SK-N-SH (cell line): ENCODE measurements at regions not wholly inside any gene's neighbourhood (a gene's known extent, or its start where the extent isn't known, plus 50 kb on each side); places are given as distances from the start of the nearest gene placed in this dataset.

Source experiments
- CTCF ChIA-PET: fragments of 300-600, 350-600 bp; formaldehyde crosslinking; extraction: SDS; loops from one replicate; lab custom pipeline; 2021; lab: Yijun Ruan, JAX
- POLR2A ChIA-PET: fragments of 350-600 bp; sonication (Branson Sonifier 250); formaldehyde crosslinking; extraction: SDS; loops from one replicate; lab custom pipeline; 2020; ENCODE audit warnings: antibody characterized with exemption, inconsistent platforms; lab: Yijun Ruan, JAX
- DNase-seq: peaks from one replicate; pipeline ENCODE4 v3.0.0; 2012
- H2AFZ ChIP-seq: fragments of 200-600 bp; sonication (generic); 2 replicates; pipeline ENCODE4 v1.8.1; 2016; ENCODE audit warnings: antibody characterized with exemption, mild to moderate bottlenecking, low read depth
- H3F3A ChIP-seq: fragments of 200-600 bp; sonication (generic); replicated peaks from 2 replicates; pipeline ENCODE3; 2016; ENCODE audit warnings: antibody characterized with exemption, mild to moderate bottlenecking; ENCODE audit not compliant: insufficient read depth
- H3K27ac ChIP-seq, 2 experiments: fragments of 200-500 bp in 1 of 2; fragments of 200-600 bp in 1 of 2; sonication (Bioruptor generic) in 1 of 2; sonication (generic), shearing (Covaris generic) in 1 of 2; 2 replicates each; pipeline versions ENCODE4 v1.5.1 to v1.6.1; 2014 to 2016; ENCODE audit warnings: low read depth in 2 of 2, inconsistent platforms in 1 of 2, low read length in 1 of 2, mild to moderate bottlenecking in 1 of 2, mixed read lengths in 1 of 2
- H3K27me3 ChIP-seq: fragments of 200-600 bp; sonication (generic), shearing (Covaris generic); 2 replicates; pipeline ENCODE4 v1.6.1; 2016; ENCODE audit warnings: mixed run types; ENCODE audit not compliant: insufficient read depth
- H3K36me3 ChIP-seq, 2 experiments: fragments of 200-500 bp in 1 of 2; fragments of 200-600 bp in 1 of 2; sonication (Bioruptor generic) in 1 of 2; sonication (generic) in 1 of 2; replicated peaks in 1 of 2; 2 replicates each; pipeline versions ENCODE3 to v1.5.1; 2014 to 2016; ENCODE audit warnings: low read length in 1 of 2, mild to moderate bottlenecking in 1 of 2; ENCODE audit not compliant: insufficient read depth in 2 of 2, control insufficient read depth in 1 of 2
- H3K4me1 ChIP-seq, 2 experiments: fragments of 200-500 bp in 1 of 2; fragments of 200-600 bp in 1 of 2; sonication (Bioruptor generic) in 1 of 2; sonication (generic), shearing (Covaris generic) in 1 of 2; 2 replicates each; pipeline versions ENCODE4 v1.5.1 to v1.6.1; 2014 to 2016; ENCODE audit warnings: low read depth in 1 of 2, low read length in 1 of 2, mixed run types in 1 of 2; ENCODE audit not compliant: insufficient read depth in 2 of 2, control insufficient read depth in 1 of 2
- H3K4me2 ChIP-seq: fragments of 200-600 bp; sonication (generic), shearing (Covaris generic); 2 replicates; pipeline ENCODE4 v1.6.1; 2017; ENCODE audit warnings: mixed run types
- H3K4me3 ChIP-seq, 2 experiments: fragments of 200-500 bp in 1 of 2; fragments of 200-600 bp in 1 of 2; sonication (Bioruptor generic) in 1 of 2; sonication (generic), shearing (Covaris generic) in 1 of 2; 2 replicates each; pipeline versions ENCODE4 v1.5.1 to v1.8.1; 2014 to 2016; ENCODE audit warnings: low read depth in 2 of 2, inconsistent platforms in 1 of 2, low read length in 1 of 2, mild to moderate bottlenecking in 1 of 2, mixed read lengths in 1 of 2, moderate library complexity in 1 of 2
- H3K79me2 ChIP-seq: fragments of 200-600 bp; sonication (generic); 2 replicates; pipeline ENCODE4 v1.8.1; 2017; ENCODE audit warnings: mild to moderate bottlenecking; ENCODE audit not compliant: insufficient read depth
- H3K9ac ChIP-seq: fragments of 200-600 bp; sonication (generic); 2 replicates; pipeline ENCODE4 v1.6.1; 2017; ENCODE audit warnings: mixed run types
- H3K9me2 ChIP-seq: fragments of 200-600 bp; sonication (generic); 2 replicates; pipeline ENCODE4 v1.6.1; 2017; ENCODE audit warnings: mixed run types
- H3K9me3 ChIP-seq: fragments of 200-600 bp; sonication (generic); 2 replicates; pipeline ENCODE4 v1.6.1; 2017; ENCODE audit warnings: mixed run types, mild to moderate bottlenecking, moderate library complexity
- H4K20me1 ChIP-seq: fragments of 200-600 bp; sonication (generic); 2 replicates; pipeline ENCODE4 v1.6.1; 2017; ENCODE audit warnings: mild to moderate bottlenecking, mixed run types; ENCODE audit not compliant: insufficient read depth
- CHD2 ChIP-seq: fragments of 150-350 bp; IDR thresholded peaks from 2 replicates; pipeline ENCODE4 v1.6.1; 2018; ENCODE audit warnings: low read length; ENCODE audit not compliant: partially characterized antibody
- ELF1 ChIP-seq: IDR thresholded peaks from 2 replicates; pipeline ENCODE4 v1.4.0; 2012
- EP300 ChIP-seq, 2 experiments: IDR thresholded peaks; 2 replicates each; pipeline versions ENCODE4 v1.4.0 to v1.6.1; 2012; ENCODE audit warnings: borderline replicate concordance in 1 of 2, low read depth in 1 of 2, low read length in 1 of 2
- EZH2phosphoT487 ChIP-seq: fragments of 200-600 bp; sonication (generic); IDR thresholded peaks from 2 replicates; pipeline ENCODE4 v1.6.1; 2017; ENCODE audit warnings: low read depth, mixed run types, mild to moderate bottlenecking, antibody characterized with exemption, moderate library complexity, borderline replicate concordance
- GABPA ChIP-seq: IDR thresholded peaks from 2 replicates; pipeline ENCODE4 v1.4.0; 2012; ENCODE audit warnings: low read depth, mild to moderate bottlenecking
- GATA2 ChIP-seq: sonication (generic); formaldehyde crosslinking; IDR thresholded peaks from 2 replicates; pipeline ENCODE4 v1.5.0; 2020; ENCODE audit warnings: mild to moderate bottlenecking, missing genetic modification reagents
- MAX ChIP-seq: IDR thresholded peaks from 2 replicates; pipeline ENCODE4 v1.4.0; 2012; ENCODE audit warnings: low read depth
- MEF2A ChIP-seq: IDR thresholded peaks from 2 replicates; pipeline ENCODE4 v1.4.0; 2012; ENCODE audit warnings: low read depth, borderline replicate concordance
- NRF1 ChIP-seq: IDR thresholded peaks from 2 replicates; pipeline ENCODE4 v1.6.1; 2012; ENCODE audit warnings: low read depth, mild to moderate bottlenecking, low read length
- RAD21 ChIP-seq: IDR thresholded peaks from 2 replicates; pipeline ENCODE4 v1.6.1; 2012; ENCODE audit warnings: mild to moderate bottlenecking, low read length
- REST ChIP-seq: IDR thresholded peaks from 2 replicates; pipeline ENCODE4 v1.6.1; 2012; ENCODE audit warnings: mild to moderate bottlenecking, low read depth, low read length, moderate library complexity
- SIN3A ChIP-seq: IDR thresholded peaks from 2 replicates; pipeline ENCODE4 v1.6.1; 2012; ENCODE audit warnings: low read depth, mild to moderate bottlenecking, low read length, moderate library complexity, borderline replicate concordance
- TAF1 ChIP-seq: IDR thresholded peaks from 2 replicates; pipeline ENCODE4 v1.6.1; 2012; ENCODE audit warnings: low read depth, mild to moderate bottlenecking, low read length, moderate library complexity, borderline replicate concordance
- TCF12 ChIP-seq: IDR thresholded peaks from 2 replicates; pipeline ENCODE4 v1.4.0; 2012
- TEAD4 ChIP-seq: IDR thresholded peaks from 2 replicates; pipeline ENCODE4 v1.4.0; 2012; ENCODE audit warnings: mild to moderate bottlenecking, borderline replicate concordance; ENCODE audit not compliant: insufficient read depth
- USF1 ChIP-seq: IDR thresholded peaks from 2 replicates; pipeline ENCODE4 v1.4.0; 2012; ENCODE audit warnings: low read depth, borderline replicate concordance
- USF2 ChIP-seq: fragments of 150-350 bp; IDR thresholded peaks from 2 replicates; pipeline ENCODE4 v1.6.1; 2017; ENCODE audit warnings: antibody characterized with exemption, low read length, low read depth, borderline replicate concordance
- ZBTB33 ChIP-seq: IDR thresholded peaks from 2 replicates; pipeline ENCODE4 v1.4.0; 2012; ENCODE audit warnings: low read depth, borderline replicate concordance
- WGBS: methylation state at CpG from one replicate; pipeline ENCODE4 v1.1.6; 2017; ENCODE audit warnings: low lambda C conversion rate; 5-methylcytosine and 5-hydroxymethylcytosine counted together

- no peaks in the 10 kb centered on the region for H3K36me3 ChIP-seq
- no peak overlapping the region for H3K27ac ChIP-seq
- DNase-seq: no peak
- H2AFZ ChIP-seq: no peak overlapping the region
- no peaks in the 10 kb centered on the region for H3K79me2 ChIP-seq
- ChIA-PET CTCF (no interaction called here), POLR2A (no interaction called here)
- no peaks in the 10 kb centered on the region for H3K27me3 ChIP-seq
- H4K20me1 ChIP-seq: no peaks in the 10 kb centered on the region
- H3K9ac ChIP-seq: no peak overlapping the region
- H3K4me2 ChIP-seq: no peak overlapping the region
- 42% methylated on average over 5 of the region's 5 CpGs for WGBS
- H3F3A ChIP-seq: no peaks in the 10 kb centered on the region
- H3K4me3 ChIP-seq: no peak overlapping the region
- no peaks in the 10 kb centered on the region for H3K4me1 ChIP-seq
- no peaks in the 10 kb centered on the region; the same call in 1 of the 2 replicates for H3K9me3 ChIP-seq
- TF ChIP-seq USF1 (no peak), TCF12 (no peak), CHD2 (no peak), TEAD4 (no peak), NRF1 (no peak)
- no peaks in the 10 kb centered on the region for H3K9me2 ChIP-seq
Observed at GRCh38 chr7:153088601-153089000, 329.0 kb downstream of the ACTR3B start.

- Histone ChIP-seq H3F3A (no peaks in the 10 kb centered on the region), H3K4me1 (no peaks in the 10 kb centered on the region), H3K79me2 (no peaks in the 10 kb centered on the region), H3K4me2 (no peak overlapping the region), H4K20me1 (no peaks in the 10 kb centered on the region), H2AFZ (no peak overlapping the region), H3K27me3 (no peaks in the 10 kb centered on the region), H3K36me3 (no peaks in the 10 kb centered on the region), H3K4me3 (no peak overlapping the region), H3K9me2 (no peaks in the 10 kb centered on the region), H3K27ac (no peak overlapping the region), H3K9ac (no peak overlapping the region), H3K9me3 (no peaks in the 10 kb centered on the region; the same call in 1 of the 2 replicates)
- DNase-seq: no peak
- ChIA-PET CTCF (interaction anchor here (1.4 kb wide), 1 partner anchor 36 kb away, joined by 5 read pairs; no protein-coding TSS in a partner anchor), POLR2A (no interaction called here)
- 42% methylated on average over 3 of the region's 3 CpGs for WGBS
- TF ChIP-seq EZH2phosphoT487: no peak
- no peak for TF ChIP-seq TAF1
- TF ChIP-seq GATA2 (CRISPR knock-in tag): no peak
- TF ChIP-seq SIN3A: no peak
- no peak for TF ChIP-seq MEF2A
- no peak for TF ChIP-seq GABPA
- no peak for TF ChIP-seq USF2
- no peak for TF ChIP-seq ELF1
- TF ChIP-seq MAX: no peak
- TF ChIP-seq ZBTB33: no peak
- no peak for TF ChIP-seq TCF12
- no peak for TF ChIP-seq REST
- TF ChIP-seq USF1: no peak
- no peak for TF ChIP-seq EP300 (IDR thresholded peaks at IDR 0.05; ENCODE audit: borderline replicate concordance in 1 of 2, low read depth in 1 of 2, low read length in 1 of 2)
- no peak for TF ChIP-seq RAD21
- no peak for TF ChIP-seq NRF1
Observed at GRCh38 chr7:153090209-153090608, 330.7 kb downstream of the ACTR3B start.
